ENCODE measurements at regions not wholly inside any gene's neighbourhood (a gene's known extent, or its start where the extent isn't known, plus 50 kb on each side); places are given as distances from the start of the nearest gene placed in this dataset.

DNA sequence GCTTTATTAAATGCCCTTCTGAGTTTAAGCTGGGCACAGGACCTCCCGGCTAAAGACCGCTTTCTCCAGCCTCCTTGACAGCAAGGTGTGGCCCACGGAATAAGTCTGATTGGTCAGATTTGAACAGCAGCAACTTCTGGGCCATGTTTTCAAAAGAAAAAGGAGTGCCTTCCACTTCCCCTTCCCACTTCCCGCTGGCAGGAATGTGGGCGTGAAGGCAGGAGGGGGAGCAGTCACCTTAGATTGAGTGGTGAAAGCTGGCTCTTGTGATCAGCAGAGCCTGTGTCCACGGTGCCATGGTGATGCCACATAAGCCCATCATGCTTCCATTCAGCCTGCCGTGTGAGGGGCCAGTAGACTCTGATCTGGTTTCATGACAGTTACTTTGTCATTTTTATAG lies 136.6 kb upstream of the GLI2 start:
- CTCF ChIA-PET = no interaction called here
- H3K9me3 Mint-ChIP-seq (ENCODE audit: low read depth, unreplicated experiment) = no peaks in the 10 kb centered on the region
- no peak overlapping the region for H3K4me3 Mint-ChIP-seq (ENCODE audit: low read depth, unreplicated experiment)
- TF ChIP-seq, protein P1, sequence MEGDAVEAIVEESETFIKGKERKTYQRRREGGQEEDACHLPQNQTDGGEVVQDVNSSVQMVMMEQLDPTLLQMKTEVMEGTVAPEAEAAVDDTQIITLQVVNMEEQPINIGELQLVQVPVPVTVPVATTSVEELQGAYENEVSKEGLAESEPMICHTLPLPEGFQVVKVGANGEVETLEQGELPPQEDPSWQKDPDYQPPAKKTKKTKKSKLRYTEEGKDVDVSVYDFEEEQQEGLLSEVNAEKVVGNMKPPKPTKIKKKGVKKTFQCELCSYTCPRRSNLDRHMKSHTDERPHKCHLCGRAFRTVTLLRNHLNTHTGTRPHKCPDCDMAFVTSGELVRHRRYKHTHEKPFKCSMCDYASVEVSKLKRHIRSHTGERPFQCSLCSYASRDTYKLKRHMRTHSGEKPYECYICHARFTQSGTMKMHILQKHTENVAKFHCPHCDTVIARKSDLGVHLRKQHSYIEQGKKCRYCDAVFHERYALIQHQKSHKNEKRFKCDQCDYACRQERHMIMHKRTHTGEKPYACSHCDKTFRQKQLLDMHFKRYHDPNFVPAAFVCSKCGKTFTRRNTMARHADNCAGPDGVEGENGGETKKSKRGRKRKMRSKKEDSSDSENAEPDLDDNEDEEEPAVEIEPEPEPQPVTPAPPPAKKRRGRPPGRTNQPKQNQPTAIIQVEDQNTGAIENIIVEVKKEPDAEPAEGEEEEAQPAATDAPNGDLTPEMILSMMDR (IDR thresholded peaks at IDR 0.05; ENCODE audit: unreplicated experiment) = no peak
- H3K27ac Mint-ChIP-seq (ENCODE audit: unreplicated experiment) = no peak overlapping the region
- no peaks in the 10 kb centered on the region for H3K36me3 Mint-ChIP-seq (ENCODE audit: insufficient read depth, unreplicated experiment)
- intact Hi-C loops (cut with micrococcal nuclease; ENCODE audit: unreplicated experiment) = no loop called here
- BruUV-seq (replicated peaks) = no TSS peak
- peaks cover 75% of the 10 kb centered on the region for H3K27me3 Mint-ChIP-seq (ENCODE audit: unreplicated experiment)
- DNase-seq = no peak
- no peaks in the 10 kb centered on the region for H3K4me1 Mint-ChIP-seq (ENCODE audit: low read depth, unreplicated experiment)

- no TSS peak for BruUV-seq (replicated peaks)
- H3K27me3 Mint-ChIP-seq (ENCODE audit: unreplicated experiment) = peaks cover 75% of the 10 kb centered on the region
- CTCF ChIA-PET = no interaction called here
- no peaks in the 10 kb centered on the region for H3K4me1 Mint-ChIP-seq (ENCODE audit: low read depth, unreplicated experiment)
- TF ChIP-seq, protein P1 (IDR thresholded peaks at IDR 0.05; ENCODE audit: unreplicated experiment) = no peak
- intact Hi-C loops (cut with micrococcal nuclease; ENCODE audit: unreplicated experiment) = no loop called here
- H3K36me3 Mint-ChIP-seq (ENCODE audit: insufficient read depth, unreplicated experiment) = no peaks in the 10 kb centered on the region
- no peak overlapping the region for H3K4me3 Mint-ChIP-seq (ENCODE audit: low read depth, unreplicated experiment)
- H3K27ac Mint-ChIP-seq (ENCODE audit: unreplicated experiment) = no peak overlapping the region
- no peak for DNase-seq
- peaks cover 3% of the 10 kb centered on the region for H3K9me3 Mint-ChIP-seq (ENCODE audit: low read depth, unreplicated experiment)
Measured at GRCh38 chr2:120599656-120600055, 136.0 kb upstream of the GLI2 start.

GRCh38 chr2:120600335-120600734 lies 135.3 kb upstream of the GLI2 start:
- Mint-ChIP-seq H3K36me3 (ENCODE audit: insufficient read depth, unreplicated experiment) (no peaks in the 10 kb centered on the region), H3K9me3 (ENCODE audit: low read depth, unreplicated experiment) (peaks cover 3% of the 10 kb centered on the region), H3K27me3 (ENCODE audit: unreplicated experiment) (peaks cover 75% of the 10 kb centered on the region), H3K4me1 (ENCODE audit: low read depth, unreplicated experiment) (no peaks in the 10 kb centered on the region), H3K4me3 (ENCODE audit: low read depth, unreplicated experiment) (no peak overlapping the region), H3K27ac (ENCODE audit: unreplicated experiment) (no peak overlapping the region)
- intact Hi-C loops (cut with micrococcal nuclease; ENCODE audit: unreplicated experiment) = no loop called here
- CTCF ChIA-PET = no interaction called here
- no TSS peak for BruUV-seq (replicated peaks)
- TF ChIP-seq, protein P1 (IDR thresholded peaks at IDR 0.05; ENCODE audit: unreplicated experiment) = no peak
- DNase-seq = no peak

DNA sequence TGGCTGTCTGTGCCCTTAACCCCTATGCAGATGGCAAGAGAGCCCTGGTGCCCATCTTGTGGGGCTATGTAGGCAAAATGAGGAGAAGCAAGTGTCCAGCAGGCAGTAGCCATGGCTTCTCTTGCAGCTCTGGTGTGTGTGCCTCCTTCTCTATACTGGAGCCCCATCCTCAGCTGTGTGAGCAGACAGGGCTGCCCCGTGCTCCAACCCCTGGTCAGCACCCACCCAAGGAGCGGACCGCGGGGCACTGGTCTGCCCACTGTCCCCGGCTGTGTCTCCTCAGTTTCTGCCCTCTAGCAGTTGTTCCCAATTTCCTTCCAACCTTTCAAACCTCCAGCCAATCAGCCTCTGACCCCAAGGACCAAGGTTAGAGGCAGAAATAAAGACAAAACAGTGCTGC lies 134.9 kb upstream of the GLI2 start:
- TF ChIP-seq, protein P1 (IDR thresholded peaks at IDR 0.05; ENCODE audit: unreplicated experiment) = no peak
- Mint-ChIP-seq H3K27me3 (ENCODE audit: unreplicated experiment) (peaks cover 75% of the 10 kb centered on the region), H3K4me1 (ENCODE audit: low read depth, unreplicated experiment) (no peaks in the 10 kb centered on the region), H3K36me3 (ENCODE audit: insufficient read depth, unreplicated experiment) (no peaks in the 10 kb centered on the region), H3K9me3 (ENCODE audit: low read depth, unreplicated experiment) (peaks cover 3% of the 10 kb centered on the region), H3K27ac (ENCODE audit: unreplicated experiment) (no peak overlapping the region), H3K4me3 (ENCODE audit: low read depth, unreplicated experiment) (no peak overlapping the region)
- no TSS peak for BruUV-seq (replicated peaks)
- intact Hi-C loops (cut with micrococcal nuclease; ENCODE audit: unreplicated experiment) = no loop called here
- CTCF ChIA-PET = no interaction called here
- DNase-seq = no peak

- TF ChIP-seq, protein P1 (IDR thresholded peaks at IDR 0.05; ENCODE audit: unreplicated experiment) = no peak
- Mint-ChIP-seq H3K36me3 (ENCODE audit: insufficient read depth, unreplicated experiment) (no peaks in the 10 kb centered on the region), H3K27me3 (ENCODE audit: unreplicated experiment) (peaks cover 75% of the 10 kb centered on the region), H3K4me3 (ENCODE audit: low read depth, unreplicated experiment) (no peak overlapping the region), H3K4me1 (ENCODE audit: low read depth, unreplicated experiment) (no peaks in the 10 kb centered on the region), H3K27ac (ENCODE audit: unreplicated experiment) (no peak overlapping the region), H3K9me3 (ENCODE audit: low read depth, unreplicated experiment) (peaks cover 3% of the 10 kb centered on the region)
- CTCF ChIA-PET = no interaction called here
- intact Hi-C loops (cut with micrococcal nuclease; ENCODE audit: unreplicated experiment) = no loop called here
- no TSS peak for BruUV-seq (replicated peaks)
- no peak for DNase-seq
Measured at GRCh38 chr2:120601566-120601965, 134.1 kb upstream of the GLI2 start.

Measured in Calu3 (cell line).